ENCODE measurements at regions not wholly inside any gene's neighbourhood (a gene's known extent, or its start where the extent isn't known, plus 50 kb on each side); places are given as distances from the start of the nearest gene placed in this dataset.

DNA sequence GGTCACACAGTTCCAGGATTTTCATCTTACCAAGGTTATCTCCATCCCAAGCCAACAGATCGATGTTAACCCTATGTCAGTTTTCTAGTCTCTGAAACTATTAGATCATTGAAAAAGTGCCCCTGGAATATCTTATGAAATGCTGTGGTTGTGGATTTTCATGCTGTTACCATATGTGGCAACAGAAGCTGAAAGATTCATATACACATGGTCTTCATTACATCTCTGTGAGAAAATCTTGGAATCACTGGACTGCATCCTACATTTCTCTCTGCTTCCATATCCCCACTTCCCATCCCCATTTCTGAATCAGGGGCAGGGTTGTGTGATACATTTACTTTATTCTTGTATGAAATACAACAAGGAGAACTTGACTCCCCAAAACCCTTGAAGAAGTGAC, 146.1 kb downstream of the SLC16A9 start:
- H3K27ac ChIP-seq, result no peak overlapping the region
- TF ChIP-seq, protein P1, sequence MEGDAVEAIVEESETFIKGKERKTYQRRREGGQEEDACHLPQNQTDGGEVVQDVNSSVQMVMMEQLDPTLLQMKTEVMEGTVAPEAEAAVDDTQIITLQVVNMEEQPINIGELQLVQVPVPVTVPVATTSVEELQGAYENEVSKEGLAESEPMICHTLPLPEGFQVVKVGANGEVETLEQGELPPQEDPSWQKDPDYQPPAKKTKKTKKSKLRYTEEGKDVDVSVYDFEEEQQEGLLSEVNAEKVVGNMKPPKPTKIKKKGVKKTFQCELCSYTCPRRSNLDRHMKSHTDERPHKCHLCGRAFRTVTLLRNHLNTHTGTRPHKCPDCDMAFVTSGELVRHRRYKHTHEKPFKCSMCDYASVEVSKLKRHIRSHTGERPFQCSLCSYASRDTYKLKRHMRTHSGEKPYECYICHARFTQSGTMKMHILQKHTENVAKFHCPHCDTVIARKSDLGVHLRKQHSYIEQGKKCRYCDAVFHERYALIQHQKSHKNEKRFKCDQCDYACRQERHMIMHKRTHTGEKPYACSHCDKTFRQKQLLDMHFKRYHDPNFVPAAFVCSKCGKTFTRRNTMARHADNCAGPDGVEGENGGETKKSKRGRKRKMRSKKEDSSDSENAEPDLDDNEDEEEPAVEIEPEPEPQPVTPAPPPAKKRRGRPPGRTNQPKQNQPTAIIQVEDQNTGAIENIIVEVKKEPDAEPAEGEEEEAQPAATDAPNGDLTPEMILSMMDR (conservative IDR thresholded peaks at IDR 0.05), result no peak

DNA sequence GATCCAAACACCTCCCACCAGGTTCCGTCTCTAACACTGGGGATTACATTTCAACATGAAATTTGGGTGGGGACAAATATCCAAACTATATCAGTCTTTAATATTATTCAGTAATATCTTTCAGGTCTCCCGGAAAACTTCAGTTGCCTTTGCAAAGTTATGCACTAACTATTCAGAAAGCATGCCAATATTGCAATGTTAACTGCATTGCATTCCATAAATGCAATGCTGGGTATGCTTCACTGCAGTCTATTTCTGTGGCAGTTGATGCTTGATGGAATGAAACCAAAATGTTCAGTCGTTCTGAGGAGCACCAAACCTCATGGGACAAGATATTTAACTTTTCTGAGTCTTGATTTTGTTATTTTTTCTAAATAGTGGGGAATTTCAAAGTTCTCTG, 147.5 kb downstream of the SLC16A9 start:
- TF ChIP-seq, protein P1 (conservative IDR thresholded peaks at IDR 0.05), result no peak
- H3K27ac ChIP-seq, result no peak overlapping the region

DNA sequence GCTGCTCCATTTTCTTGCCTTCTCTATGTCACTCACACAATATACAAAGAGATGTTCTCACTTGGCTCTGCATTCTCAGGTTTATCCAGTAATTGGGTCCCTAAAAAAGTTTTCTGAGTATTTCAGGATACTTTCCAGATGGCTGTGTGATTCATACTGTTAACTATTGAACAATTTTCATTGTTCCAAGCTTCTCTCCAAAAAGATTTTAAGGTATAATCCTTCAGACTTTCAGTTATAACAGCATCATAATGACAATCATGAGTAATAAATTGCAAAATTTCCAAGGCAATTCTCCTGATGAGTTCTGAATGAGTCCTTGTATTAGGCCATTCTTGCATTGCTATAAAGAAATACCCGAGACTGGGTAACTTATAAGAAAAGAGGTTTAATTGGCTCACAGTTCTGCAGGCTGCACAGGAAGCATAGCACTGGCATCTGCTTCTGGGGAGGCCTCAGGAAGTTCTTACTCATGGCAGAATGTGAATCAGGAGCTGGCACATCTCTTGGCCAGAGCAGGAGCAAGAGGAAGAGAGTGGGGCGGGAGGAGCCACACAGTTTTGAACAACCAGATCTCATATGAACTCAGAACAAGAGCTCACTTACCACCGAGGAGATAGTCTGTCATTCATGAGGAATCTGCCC, 148.1 kb downstream of the SLC16A9 start:
- H3K27ac ChIP-seq, result no peak overlapping the region
- TF ChIP-seq, protein P1 (conservative IDR thresholded peaks at IDR 0.05), result no peak

DNA sequence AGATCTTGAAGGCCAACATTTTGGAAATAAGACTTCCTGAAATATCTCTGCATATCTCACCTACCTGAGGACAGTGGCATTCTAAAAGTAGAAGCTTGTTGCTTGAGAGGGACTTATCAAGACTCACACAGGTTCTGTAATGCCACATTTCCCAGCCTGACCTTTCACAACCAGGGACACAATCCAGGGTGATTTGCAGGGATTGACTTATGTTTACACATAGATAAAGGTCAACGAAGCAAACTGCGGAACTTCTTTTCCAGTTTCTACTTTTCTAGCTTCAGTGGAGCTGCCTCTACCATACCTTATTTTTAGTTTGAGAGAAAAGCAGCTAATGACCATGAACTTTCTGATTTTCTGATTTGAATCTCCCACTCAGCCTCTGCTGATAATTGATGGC, 148.7 kb downstream of the SLC16A9 start:
- TF ChIP-seq, protein P1 (conservative IDR thresholded peaks at IDR 0.05), result no peak
- no peak overlapping the region for H3K27ac ChIP-seq

DNA sequence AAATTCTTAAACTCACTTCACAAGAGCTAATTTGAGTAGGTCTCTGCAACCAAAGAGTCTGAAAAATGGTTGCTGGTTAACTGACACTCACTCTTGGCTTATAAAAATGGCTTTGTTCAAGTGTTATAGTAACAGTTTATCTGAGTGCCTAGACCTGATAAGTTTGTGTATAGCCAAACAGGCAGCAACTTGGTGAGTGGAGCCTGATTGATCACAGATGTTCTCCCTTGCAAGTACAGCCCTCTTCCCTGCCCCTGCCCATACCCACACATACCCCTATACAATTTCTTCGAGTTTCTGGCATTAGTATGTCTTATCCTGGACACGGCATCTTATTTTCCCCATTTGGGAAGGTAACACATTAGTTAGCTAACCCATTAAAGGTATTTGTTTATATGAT, 149.5 kb downstream of the SLC16A9 start:
- TF ChIP-seq, protein P1 (conservative IDR thresholded peaks at IDR 0.05), result no peak
- H3K27ac ChIP-seq, result no peak overlapping the region

DNA sequence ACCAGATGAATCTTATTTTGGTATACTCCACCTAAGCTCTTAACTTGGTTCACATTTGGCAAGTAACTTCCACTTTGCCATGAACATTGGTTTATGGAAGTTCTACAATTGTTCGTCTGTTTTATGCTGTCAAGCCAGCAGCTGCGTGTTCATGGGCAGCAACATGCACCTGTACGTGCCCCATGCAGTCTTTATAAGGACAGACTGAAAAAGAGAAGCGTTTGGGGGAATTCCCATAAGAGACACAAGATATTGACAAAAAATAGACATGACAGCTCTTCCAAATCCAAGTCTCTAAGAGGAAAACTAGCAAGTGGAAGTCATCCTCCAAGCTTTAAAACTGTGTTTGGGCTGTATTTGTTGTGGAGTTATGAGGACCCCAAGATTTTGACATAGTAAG, 151.6 kb downstream of the SLC16A9 start:
- TF ChIP-seq, protein P1 (conservative IDR thresholded peaks at IDR 0.05), result no peak
- H3K27ac ChIP-seq, result no peak overlapping the region

DNA sequence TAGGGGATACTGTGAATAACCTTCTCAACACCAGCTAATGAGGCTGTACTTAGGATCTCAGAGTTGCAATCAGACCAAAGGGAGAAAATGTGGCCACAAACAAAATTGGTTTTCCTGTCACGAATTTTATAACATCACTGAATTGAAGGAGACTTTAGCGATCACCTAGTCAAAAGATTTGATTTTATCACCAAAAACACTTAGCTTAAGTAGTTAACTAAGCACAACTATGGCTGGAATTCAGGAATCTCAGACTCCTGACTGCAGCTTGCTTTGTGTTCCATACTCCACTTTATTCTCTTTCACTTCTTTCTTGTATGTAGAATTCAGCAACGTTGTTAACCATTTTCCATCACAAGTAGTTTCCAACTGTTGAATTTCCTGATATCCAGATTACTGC, 152.0 kb downstream of the SLC16A9 start:
- H3K27ac ChIP-seq, result no peak overlapping the region
- TF ChIP-seq, protein P1 (conservative IDR thresholded peaks at IDR 0.05), result no peak

Data from VCaP (cell line).